Brain microvascular endothelial cell (primary cell): ENCODE measurements at regions not wholly inside any gene's neighbourhood (a gene's known extent, or its start where the extent isn't known, plus 50 kb on each side); places are given as distances from the start of the nearest gene placed in this dataset.

ENCODE experiments used
- DNase-seq: peaks from one replicate; pipeline ENCODE4 v3.0.0-alpha.2; 2020
- H3K27ac ChIP-seq: fragments of 250-450 bp; sonication (Bioruptor Pico); 2 replicates; pipeline ENCODE4 v1.5.1; 2020; ENCODE audit warnings: mild to moderate bottlenecking, moderate library complexity
- H3K27me3 ChIP-seq: fragments of 250-450 bp; sonication (Bioruptor Pico); replicated peaks from 2 replicates; pipeline ENCODE4 v1.5.1; 2020; ENCODE audit warnings: mild to moderate bottlenecking
- H3K36me3 ChIP-seq: fragments of 250-450 bp; sonication (Bioruptor Pico); replicated peaks from 2 replicates; pipeline ENCODE4 v1.5.1; 2020; ENCODE audit warnings: mild to moderate bottlenecking
- H3K4me3 ChIP-seq: 2 replicates; pipeline ENCODE4 v1.5.1; 2011; ENCODE audit warnings: low read depth, mild to moderate bottlenecking, control low read depth, low read length, moderate library complexity
- CTCF ChIP-seq: IDR thresholded peaks from 2 replicates; pipeline ENCODE4 v1.5.1; 2011; ENCODE audit warnings: low read depth, mild to moderate bottlenecking, moderate library complexity, low read length, control low read depth, inconsistent platforms; ENCODE audit errors: missing control alignments
- in situ Hi-C: cut with HindIII; loops from 2 replicates; pipeline ENCODE4 v1.10.0; 2017; ENCODE audit warnings: low sequenced_read_pairs, low pct_ligation_motif_present

GRCh38 chr10:108836362-108836761 lies 1086.9 kb downstream of the XPNPEP1 start:
- in situ Hi-C loops = no loop called here

GRCh38 chr10:108822026-108822425 lies 1101.3 kb downstream of the XPNPEP1 start:
- H3K27me3 ChIP-seq = no peaks in the 10 kb centered on the region
- DNase-seq = no peak
- TF ChIP-seq CTCF = no peak
- no peaks in the 10 kb centered on the region for H3K36me3 ChIP-seq
- no peak overlapping the region for H3K27ac ChIP-seq
- in situ Hi-C loops = no loop called here
- no peak overlapping the region for H3K4me3 ChIP-seq

More at GRCh38 chr10:108836362-108836761, 1086.9 kb downstream of the XPNPEP1 start:
- no peaks in the 10 kb centered on the region for H3K27me3 ChIP-seq
- no peak overlapping the region for H3K4me3 ChIP-seq
- no peak overlapping the region for H3K27ac ChIP-seq
- no peaks in the 10 kb centered on the region for H3K36me3 ChIP-seq
- no peak for TF ChIP-seq CTCF
- no peak for DNase-seq

- no peak for TF ChIP-seq CTCF
- in situ Hi-C loops = no loop called here
- no peak overlapping the region for H3K27ac ChIP-seq
- no peaks in the 10 kb centered on the region for H3K36me3 ChIP-seq
- DNase-seq = no peak
- H3K4me3 ChIP-seq = no peak overlapping the region
- no peaks in the 10 kb centered on the region for H3K27me3 ChIP-seq
Observed at GRCh38 chr10:108819302-108819701, 1104.0 kb downstream of the XPNPEP1 start.

GRCh38 chr10:108817584-108817983 lies 1105.7 kb downstream of the XPNPEP1 start:
- in situ Hi-C loops = no loop called here
- no peaks in the 10 kb centered on the region for H3K27me3 ChIP-seq
- no peaks in the 10 kb centered on the region for H3K36me3 ChIP-seq
- H3K27ac ChIP-seq = no peak overlapping the region
- TF ChIP-seq CTCF = no peak
- DNase-seq = no peak
- no peak overlapping the region for H3K4me3 ChIP-seq

- in situ Hi-C loops = no loop called here
- no peak overlapping the region for H3K4me3 ChIP-seq
- no peaks in the 10 kb centered on the region for H3K27me3 ChIP-seq
- no peak overlapping the region for H3K27ac ChIP-seq
- no peak for TF ChIP-seq CTCF
- DNase-seq = no peak
- no peaks in the 10 kb centered on the region for H3K36me3 ChIP-seq
Observed at GRCh38 chr10:108817135-108817534, 1106.2 kb downstream of the XPNPEP1 start.

GRCh38 chr10:108812906-108813305 lies 1110.4 kb downstream of the XPNPEP1 start:
- Histone ChIP-seq H3K36me3 (no peaks in the 10 kb centered on the region), H3K4me3 (no peak overlapping the region), H3K27ac (no peak overlapping the region), H3K27me3 (no peaks in the 10 kb centered on the region)
- no peak for TF ChIP-seq CTCF
- in situ Hi-C loops = no loop called here
- DNase-seq = no peak
